Left lung (tissue), 4 donors: ENCODE measurements at regions not wholly inside any gene's neighbourhood (a gene's known extent, or its start where the extent isn't known, plus 50 kb on each side); places are given as distances from the start of the nearest gene placed in this dataset.

Source experiments
- ATAC-seq: fragments of 200-7000 bp; cut with Tn5 transposase; one replicate; pipeline ENCODE4 v1.9.1; 2020; ENCODE audit warnings: moderate library complexity
- DNase-seq, 4 donors: peaks; one replicate each; pipeline ENCODE4 v3.0.0-alpha.2; 2013 to 2020
- H3K27ac ChIP-seq, 2 donors: fragments of 200-600 bp; sonication (generic) in 1 of 2; one replicate each; pipeline versions ENCODE4 v1.5.0 to v1.8.0; 2020 to 2021
- H3K27me3 ChIP-seq, 2 donors: fragments of 200-600 bp; sonication (generic) in 1 of 2; one replicate each; pipeline versions ENCODE4 v1.5.0 to v1.8.0; 2020 to 2021
- H3K36me3 ChIP-seq, 2 donors: fragments of 200-600 bp; sonication (generic) in 1 of 2; one replicate each; pipeline versions ENCODE4 v1.5.0 to v1.8.0; 2020 to 2021
- H3K4me1 ChIP-seq, 2 donors: fragments of 200-600 bp; one replicate each; pipeline ENCODE4 v1.8.0; 2021
- H3K4me3 ChIP-seq, 2 donors: fragments of 200-600 bp; sonication (generic) in 1 of 2; one replicate each; pipeline versions ENCODE4 v1.5.0 to v1.8.0; 2020 to 2021; ENCODE audit warnings: mild to moderate bottlenecking in 1 of 2
- H3K9me3 ChIP-seq, 2 donors: fragments of 200-600 bp; sonication (generic) in 1 of 2; one replicate each; pipeline versions ENCODE4 v1.5.0 to v1.8.0; 2020 to 2021
- intact Hi-C, 2 donors: fragments of 100-400 bp; cut with DNase I; formaldehyde crosslinking; loops; one replicate each; pipeline versions ENCODE4 v1.11.2 to v1.14.2; 2022
- TF ChIP-seq, protein P1 (sequence below), 2 donors: fragments of 200-600 bp; sonication (generic) in 1 of 2; IDR thresholded peaks; one replicate each; pipeline versions ENCODE4 v1.5.0 to v1.8.0; 2021; ENCODE audit warnings: antibody characterized with exemption in 2 of 2
- donor health status: DM: no; HTN: yes; CAD: no.
- donor health status: DM: no; HTN: no; CAD: no.

DNA sequence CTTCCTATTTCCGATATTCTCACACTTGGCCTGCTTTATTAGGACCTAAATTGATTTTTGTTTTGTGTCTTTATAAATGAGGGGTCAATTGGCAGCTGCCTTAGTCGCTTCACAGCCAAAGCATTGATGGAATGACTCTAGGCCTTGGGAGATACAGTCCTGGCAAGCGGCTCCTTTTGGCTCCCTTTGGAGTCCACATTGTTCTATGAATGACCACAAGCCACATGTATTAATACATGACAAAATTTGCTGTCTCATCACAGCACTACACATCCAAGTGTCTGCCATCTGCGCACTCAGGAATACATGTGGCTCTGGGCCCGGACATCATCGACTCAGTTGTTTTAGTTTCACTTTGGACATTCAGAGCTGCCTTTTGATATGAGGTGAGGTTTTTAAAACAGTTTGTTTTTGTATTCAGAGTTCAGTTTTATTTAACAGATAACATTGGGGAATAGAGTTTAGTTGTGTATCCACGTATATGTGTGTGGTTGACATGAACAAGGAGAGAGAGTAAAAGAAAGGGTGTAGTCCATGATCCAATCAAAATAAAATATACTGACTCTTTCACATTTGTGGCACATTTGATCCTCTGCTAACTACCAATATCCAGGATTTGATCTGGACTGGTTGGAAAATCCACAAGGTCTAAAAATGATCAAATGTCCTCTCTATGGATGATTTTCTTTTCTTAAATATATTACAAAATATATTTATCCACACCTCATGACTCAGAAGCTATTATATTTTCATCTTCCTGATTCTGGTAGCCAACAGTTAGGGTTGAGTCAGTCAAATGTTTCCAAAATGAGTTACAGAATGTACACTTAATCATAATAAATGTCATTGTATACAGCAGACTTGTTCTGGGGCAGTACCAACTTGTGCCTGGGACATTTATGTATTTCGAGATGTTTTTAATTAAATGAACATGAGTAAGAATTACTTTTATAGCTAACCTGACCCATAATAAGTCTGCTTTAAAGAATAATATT, 114.0 kb upstream of the MTAP start:
- ATAC-seq (no peak), DNase-seq (no peak)
- Histone ChIP-seq H3K27ac (no peak overlapping the region), H3K4me1 (no peaks in the 10 kb centered on the region), H3K27me3 (no peaks in the 10 kb centered on the region), H3K4me3 (no peak overlapping the region), H3K36me3 (no peaks in the 10 kb centered on the region), H3K9me3 (no peaks in the 10 kb centered on the region)
- intact Hi-C loops: no loop called here
- TF ChIP-seq, protein P1, sequence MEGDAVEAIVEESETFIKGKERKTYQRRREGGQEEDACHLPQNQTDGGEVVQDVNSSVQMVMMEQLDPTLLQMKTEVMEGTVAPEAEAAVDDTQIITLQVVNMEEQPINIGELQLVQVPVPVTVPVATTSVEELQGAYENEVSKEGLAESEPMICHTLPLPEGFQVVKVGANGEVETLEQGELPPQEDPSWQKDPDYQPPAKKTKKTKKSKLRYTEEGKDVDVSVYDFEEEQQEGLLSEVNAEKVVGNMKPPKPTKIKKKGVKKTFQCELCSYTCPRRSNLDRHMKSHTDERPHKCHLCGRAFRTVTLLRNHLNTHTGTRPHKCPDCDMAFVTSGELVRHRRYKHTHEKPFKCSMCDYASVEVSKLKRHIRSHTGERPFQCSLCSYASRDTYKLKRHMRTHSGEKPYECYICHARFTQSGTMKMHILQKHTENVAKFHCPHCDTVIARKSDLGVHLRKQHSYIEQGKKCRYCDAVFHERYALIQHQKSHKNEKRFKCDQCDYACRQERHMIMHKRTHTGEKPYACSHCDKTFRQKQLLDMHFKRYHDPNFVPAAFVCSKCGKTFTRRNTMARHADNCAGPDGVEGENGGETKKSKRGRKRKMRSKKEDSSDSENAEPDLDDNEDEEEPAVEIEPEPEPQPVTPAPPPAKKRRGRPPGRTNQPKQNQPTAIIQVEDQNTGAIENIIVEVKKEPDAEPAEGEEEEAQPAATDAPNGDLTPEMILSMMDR (IDR thresholded peaks at IDR 0.05): no peak

- Histone ChIP-seq H3K36me3 (no peaks in the 10 kb centered on the region), H3K9me3 (no peaks in the 10 kb centered on the region), H3K27ac (no peak overlapping the region), H3K4me3 (no peak overlapping the region), H3K4me1 (no peaks in the 10 kb centered on the region), H3K27me3 (peaks cover 0 to 6% of the 10 kb centered on the region in 2 donors)
- DNase-seq: no peak
- ATAC-seq: no peak
- intact Hi-C loops: no loop called here
- TF ChIP-seq, protein P1 (IDR thresholded peaks at IDR 0.05): no peak
Measured at GRCh38 chr9:21689854-21690253, 112.6 kb upstream of the MTAP start.

DNA sequence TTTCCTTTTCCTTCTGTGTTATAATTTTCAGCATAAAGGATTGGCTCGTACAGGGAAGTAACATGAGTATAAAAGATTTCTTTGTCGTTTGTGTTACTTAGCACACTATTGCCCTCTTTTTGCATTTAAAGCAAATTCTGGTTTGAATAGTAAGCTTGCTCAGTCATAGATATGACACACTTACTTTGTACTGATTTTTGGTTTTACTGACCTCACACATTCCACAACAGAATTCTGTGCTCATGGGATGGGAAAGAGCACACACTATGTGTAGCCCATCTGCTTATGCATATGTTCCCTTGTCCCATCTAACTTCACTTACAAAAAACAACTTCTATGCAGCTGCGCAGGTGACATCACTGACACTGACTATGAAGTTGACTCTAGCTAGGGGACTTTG, 111.9 kb upstream of the MTAP start:
- ATAC-seq (no peak), DNase-seq (no peak)
- H3K4me3 ChIP-seq: no peak overlapping the region
- TF ChIP-seq, protein P1 (IDR thresholded peaks at IDR 0.05): no peak
- H3K9me3 ChIP-seq: peaks cover 0 to 2% of the 10 kb centered on the region in 2 donors
- peaks cover 0 to 6% of the 10 kb centered on the region in 2 donors for H3K27me3 ChIP-seq
- H3K4me1 ChIP-seq: no peaks in the 10 kb centered on the region
- no peak overlapping the region for H3K27ac ChIP-seq
- no peaks in the 10 kb centered on the region for H3K36me3 ChIP-seq
- intact Hi-C loops: no loop called here

GRCh38 chr9:21692390-21692789, 110.0 kb upstream of the MTAP start:
- intact Hi-C loops: no loop called here
- DNase-seq: no peak
- peaks cover 0 to 6% of the 10 kb centered on the region in 2 donors for H3K27me3 ChIP-seq
- no peaks in the 10 kb centered on the region for H3K36me3 ChIP-seq
- TF ChIP-seq, protein P1 (IDR thresholded peaks at IDR 0.05): no peak
- no peaks in the 10 kb centered on the region for H3K4me1 ChIP-seq
- H3K4me3 ChIP-seq: no peak overlapping the region
- peaks cover 0 to 13% of the 10 kb centered on the region in 2 donors for H3K9me3 ChIP-seq
- ATAC-seq: no peak
- H3K27ac ChIP-seq: no peak overlapping the region

GRCh38 chr9:21694424-21694823, 108.0 kb upstream of the MTAP start:
- intact Hi-C loops: no loop called here
- ATAC-seq (no peak), DNase-seq (no peak)
- Histone ChIP-seq H3K9me3 (peaks cover 0 to 13% of the 10 kb centered on the region in 2 donors), H3K27ac (no peak overlapping the region), H3K36me3 (no peaks in the 10 kb centered on the region), H3K4me1 (no peaks in the 10 kb centered on the region), H3K27me3 (peaks cover 0 to 6% of the 10 kb centered on the region in 2 donors), H3K4me3 (no peak overlapping the region)
- TF ChIP-seq, protein P1 (IDR thresholded peaks at IDR 0.05): no peak
